GM08714 (cell line): ENCODE measurements at regions not wholly inside any gene's neighbourhood (a gene's known extent, or its start where the extent isn't known, plus 50 kb on each side); places are given as distances from the start of the nearest gene placed in this dataset.

Source experiments
- H3K4me3 ChIP-seq: fragments of 200-500 bp; sonication (Bioruptor generic); 2 replicates; pipeline ENCODE4 v1.5.1; 2014; ENCODE audit warnings: mild to moderate bottlenecking, low read length, inconsistent platforms
- ZNF274 ChIP-seq: IDR thresholded peaks from 2 replicates; pipeline ENCODE4 v1.6.1; 2012; ENCODE audit warnings: mild to moderate bottlenecking, low read depth, low read length

GRCh38 chr3:182179631-182180030 lies 467.9 kb downstream of the SOX2 start:
- no peak for TF ChIP-seq ZNF274
- H3K4me3 ChIP-seq = no peak overlapping the region

- TF ChIP-seq ZNF274 = no peak
- no peak overlapping the region for H3K4me3 ChIP-seq
Measured at GRCh38 chr3:182180654-182181385, 469.1 kb downstream of the SOX2 start.

GRCh38 chr3:182182531-182182968 lies 470.8 kb downstream of the SOX2 start:
- TF ChIP-seq ZNF274 = no peak
- no peak overlapping the region for H3K4me3 ChIP-seq

GRCh38 chr3:182183716-182184430 lies 472.1 kb downstream of the SOX2 start:
- no peak for TF ChIP-seq ZNF274

GRCh38 chr3:182185313-182185712 lies 473.6 kb downstream of the SOX2 start:
- TF ChIP-seq ZNF274 = no peak
- H3K4me3 ChIP-seq = no peak overlapping the region

More at GRCh38 chr3:182183716-182184430, 472.1 kb downstream of the SOX2 start:
- no peak overlapping the region for H3K4me3 ChIP-seq

- no peak for TF ChIP-seq ZNF274
- no peak overlapping the region for H3K4me3 ChIP-seq
Measured at GRCh38 chr3:182190056-182190455, 478.3 kb downstream of the SOX2 start.

- no peak overlapping the region for H3K4me3 ChIP-seq
- no peak for TF ChIP-seq ZNF274
Measured at GRCh38 chr3:182198345-182198744, 486.6 kb downstream of the SOX2 start.

GRCh38 chr3:182201456-182202168 lies 489.9 kb downstream of the SOX2 start:
- no peak for TF ChIP-seq ZNF274
- H3K4me3 ChIP-seq = no peak overlapping the region

GRCh38 chr3:182212479-182213076 lies 500.9 kb downstream of the SOX2 start:
- TF ChIP-seq ZNF274 = no peak
- no peak overlapping the region for H3K4me3 ChIP-seq

GRCh38 chr3:182214416-182214815 lies 502.7 kb downstream of the SOX2 start:
- H3K4me3 ChIP-seq = no peak overlapping the region
- TF ChIP-seq ZNF274 = no peak

- H3K4me3 ChIP-seq = no peak overlapping the region
- no peak for TF ChIP-seq ZNF274
Measured at GRCh38 chr3:182215881-182216280, 504.2 kb downstream of the SOX2 start.

GRCh38 chr3:182216311-182216970 lies 504.7 kb downstream of the SOX2 start:
- TF ChIP-seq ZNF274 = no peak
- no peak overlapping the region for H3K4me3 ChIP-seq

- TF ChIP-seq ZNF274 = no peak
Measured at GRCh38 chr3:182220013-182220412, 508.3 kb downstream of the SOX2 start.

GRCh38 chr3:182220471-182220870 lies 508.7 kb downstream of the SOX2 start:
- H3K4me3 ChIP-seq = no peak overlapping the region
- TF ChIP-seq ZNF274 = no peak

More at GRCh38 chr3:182220013-182220412, 508.3 kb downstream of the SOX2 start:
- H3K4me3 ChIP-seq = no peak overlapping the region
